H9 (cell line): ENCODE measurements at regions not wholly inside any gene's neighbourhood (a gene's known extent, or its start where the extent isn't known, plus 50 kb on each side); places are given as distances from the start of the nearest gene placed in this dataset.

Experiments
- DNase-seq: peaks from one replicate; pipeline ENCODE4 v3.0.0-alpha.2; 2017
- H2AFZ ChIP-seq: one replicate; pipeline ENCODE4 v1.6.1; 2013; ENCODE audit warnings: mild to moderate bottlenecking, low read length, control low read depth, moderate library complexity
- H2AK5ac ChIP-seq: 2 replicates; pipeline ENCODE4 v1.6.1; 2013; ENCODE audit warnings: low read length, control low read depth, mixed read lengths; ENCODE audit not compliant: insufficient read length
- H2BK120ac ChIP-seq: one replicate; pipeline ENCODE4 v1.6.1; 2013; ENCODE audit warnings: low read depth, mild to moderate bottlenecking, low read length, control low read depth, inconsistent platforms; ENCODE audit not compliant: poor library complexity, severe bottlenecking
- H2BK12ac ChIP-seq: 2 replicates; pipeline ENCODE4 v1.6.1; 2013; ENCODE audit warnings: low read length, control low read depth, mixed read lengths, low read depth; ENCODE audit not compliant: insufficient read length
- H2BK15ac ChIP-seq: 2 replicates; pipeline ENCODE4 v1.6.1; 2013; ENCODE audit warnings: low read depth, low read length, control low read depth
- H2BK20ac ChIP-seq: one replicate; pipeline ENCODE4 v1.6.1; 2013; ENCODE audit warnings: low read depth, mild to moderate bottlenecking, low read length, control low read depth, inconsistent platforms; ENCODE audit not compliant: poor library complexity, severe bottlenecking
- H2BK5ac ChIP-seq: 2 replicates; pipeline ENCODE4 v1.6.1; 2013; ENCODE audit warnings: low read length, control low read depth, mixed read lengths; ENCODE audit not compliant: insufficient read length
- H3K14ac ChIP-seq: 2 replicates; pipeline ENCODE4 v1.6.1; 2013; ENCODE audit warnings: low read length, control low read depth; ENCODE audit not compliant: insufficient read depth
- H3K18ac ChIP-seq: 2 replicates; pipeline ENCODE4 v1.6.1; 2013; ENCODE audit warnings: low read depth, mild to moderate bottlenecking, mixed read lengths, low read length, control low read depth; ENCODE audit not compliant: insufficient read length
- H3K23ac ChIP-seq: 2 replicates; pipeline ENCODE4 v1.6.1; 2013; ENCODE audit warnings: low read length, control low read depth, mixed read lengths, low read depth; ENCODE audit not compliant: insufficient read length
- H3K23me2 ChIP-seq: 2 replicates; pipeline ENCODE4 v1.6.1; 2013; ENCODE audit warnings: low read depth, mild to moderate bottlenecking, mixed read lengths, low read length, control low read depth; ENCODE audit not compliant: insufficient read length, poor library complexity, severe bottlenecking
- H3K27ac ChIP-seq: 2 replicates; pipeline ENCODE4 v1.5.1; 2013; ENCODE audit warnings: low read length, control low read depth, mixed read lengths, low read depth; ENCODE audit not compliant: insufficient read length
- H3K27me3 ChIP-seq: 2 replicates; pipeline ENCODE4 v1.6.1; 2013; ENCODE audit warnings: low read length, control low read depth, inconsistent platforms; ENCODE audit not compliant: insufficient read depth
- H3K4ac ChIP-seq: 2 replicates; pipeline ENCODE4 v1.6.1; 2013; ENCODE audit warnings: low read depth, mild to moderate bottlenecking, control low read depth, inconsistent platforms, low read length, moderate library complexity
- H3K4me1 ChIP-seq: 2 replicates; pipeline ENCODE4 v1.6.1; 2013; ENCODE audit warnings: low read length, control low read depth, inconsistent platforms; ENCODE audit not compliant: insufficient read depth
- H3K4me2 ChIP-seq: 2 replicates; pipeline ENCODE4 v1.6.1; 2013; ENCODE audit warnings: low read length, control low read depth, mixed read lengths; ENCODE audit not compliant: insufficient read length, insufficient read depth
- H3K56ac ChIP-seq: 2 replicates; pipeline ENCODE4 v1.6.1; 2013; ENCODE audit warnings: low read depth, mild to moderate bottlenecking, mixed read lengths, low read length, control low read depth; ENCODE audit not compliant: insufficient read length
- H3K79me1 ChIP-seq: 2 replicates; pipeline ENCODE4 v1.6.1; 2013; ENCODE audit warnings: low read depth, mild to moderate bottlenecking, moderate library complexity, low read length, control low read depth, inconsistent platforms; ENCODE audit not compliant: insufficient read depth, poor library complexity, severe bottlenecking
- H3K79me2 ChIP-seq: 2 replicates; pipeline ENCODE4 v1.6.1; 2013; ENCODE audit warnings: low read length, control low read depth, inconsistent platforms; ENCODE audit not compliant: insufficient read depth
- H3K9ac ChIP-seq: 2 replicates; pipeline ENCODE4 v1.6.1; 2013; ENCODE audit warnings: low read length, control low read depth, mixed read lengths; ENCODE audit not compliant: insufficient read length; ENCODE audit errors: extremely low read depth
- H3K9me3 ChIP-seq: one replicate; pipeline ENCODE4 v1.6.1; 2013; ENCODE audit warnings: low read depth, low read length, inconsistent platforms; ENCODE audit not compliant: control insufficient read depth
- H3T11ph ChIP-seq: one replicate; pipeline ENCODE4 v1.6.1; 2013; ENCODE audit warnings: mild to moderate bottlenecking, low read length, control low read depth, inconsistent platforms
- H4K20me1 ChIP-seq: one replicate; pipeline ENCODE4 v1.6.1; 2013; ENCODE audit not compliant: control insufficient read depth, insufficient read length, insufficient read depth
- H4K5ac ChIP-seq: 2 replicates; pipeline ENCODE4 v1.6.1; 2013; ENCODE audit warnings: low read depth, mild to moderate bottlenecking, mixed read lengths, low read length, control low read depth; ENCODE audit not compliant: insufficient read length
- H4K8ac ChIP-seq: replicated peaks from 2 replicates; pipeline ENCODE4 v1.6.1; 2013; ENCODE audit warnings: low read length, control low read depth, mixed read lengths, low read depth; ENCODE audit not compliant: insufficient read length
- H4K91ac ChIP-seq: 2 replicates; pipeline ENCODE4 v1.6.1; 2013; ENCODE audit warnings: low read depth, mild to moderate bottlenecking, moderate library complexity, mixed read lengths, low read length, control low read depth; ENCODE audit not compliant: insufficient read length
- H3K27ac Mint-ChIP-seq, 3 experiments: 2 replicates in 2 of 3; 3 replicates in 1 of 3; pipeline ENCODE4 v1.8.0; 2020 to 2021; ENCODE audit warnings: mixed read lengths in 3 of 3, mild to moderate bottlenecking in 1 of 3, moderate library complexity in 1 of 3
- H3K27me3 Mint-ChIP-seq: 2 replicates; pipeline ENCODE4 v1.8.0; 2021; ENCODE audit warnings: low read depth, mild to moderate bottlenecking, moderate library complexity, mixed read lengths
- H3K36me3 Mint-ChIP-seq, 3 experiments: 2 replicates in 2 of 3; 3 replicates in 1 of 3; pipeline ENCODE4 v1.8.0; 2020 to 2021; ENCODE audit warnings: low read depth in 3 of 3, mixed read lengths in 3 of 3; ENCODE audit not compliant: insufficient read depth in 1 of 3
- H3K4me1 Mint-ChIP-seq, 2 experiments: 2 replicates each; pipeline ENCODE4 v1.8.0; 2020; ENCODE audit warnings: mixed read lengths in 2 of 2
- H3K4me3 Mint-ChIP-seq, 2 experiments: 2 replicates in 1 of 2; 3 replicates in 1 of 2; pipeline ENCODE4 v1.8.0; 2020 to 2021; ENCODE audit warnings: mild to moderate bottlenecking in 2 of 2, mixed read lengths in 2 of 2, moderate library complexity in 1 of 2
- H3K9me3 Mint-ChIP-seq, 2 experiments: 2 replicates in 1 of 2; 3 replicates in 1 of 2; pipeline ENCODE4 v1.8.0; 2020; ENCODE audit warnings: mild to moderate bottlenecking in 2 of 2, mixed read lengths in 2 of 2, moderate library complexity in 1 of 2
- WGBS: extraction: QIAGEN DNeasy Blood & Tissue Kit; methylation state at CpG from one replicate; pipeline ENCODE4 v1.1.7; 2013; ENCODE audit warnings: missing lambda C conversion rate, low lambda C conversion rate, mixed read lengths; ENCODE audit not compliant: insufficient read length; ENCODE audit errors: extremely low coverage; 5-methylcytosine and 5-hydroxymethylcytosine counted together
- TF ChIP-seq, protein P1 (sequence below): fragments of 200-600 bp; sonication (generic); conservative IDR thresholded peaks from 3 replicates; pipeline ENCODE4 v1.8.0; 2021; ENCODE audit warnings: antibody characterized with exemption, mild to moderate bottlenecking

DNA sequence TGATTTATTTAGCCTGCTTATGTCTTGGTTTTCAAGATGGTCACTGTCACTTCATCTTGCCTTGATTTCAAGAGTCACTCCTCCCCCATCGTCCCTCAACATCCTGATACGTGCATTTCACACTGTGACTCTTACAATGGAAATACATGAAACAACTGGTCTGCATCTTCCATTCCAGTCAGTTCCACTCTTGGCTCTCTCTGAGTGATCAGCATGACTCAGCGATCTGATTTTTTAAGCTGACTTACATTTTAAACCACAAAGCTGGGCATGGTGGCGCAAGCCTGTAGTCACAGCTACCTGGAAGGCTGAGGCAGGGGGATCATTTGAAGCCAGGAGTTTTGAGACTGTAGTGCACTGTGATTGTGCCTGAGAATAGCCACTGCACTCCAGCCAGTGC is 271.2 kb upstream of the ROPN1 start:
- Histone ChIP-seq H4K8ac (no peak overlapping the region), H3K23me2 (no peaks in the 10 kb centered on the region), H4K20me1 (no peaks in the 10 kb centered on the region), H3K4me1 (peaks cover 4% of the 10 kb centered on the region; the same call in 1 of the 2 replicates), H4K5ac (no peak overlapping the region), H4K91ac (no peak overlapping the region), H3K27ac (no peak overlapping the region), H3K27me3 (no peaks in the 10 kb centered on the region; the same call in 1 of the 2 replicates), H2BK15ac (no peak overlapping the region), H3K79me1 (no peaks in the 10 kb centered on the region), H3K9me3 (no peaks in the 10 kb centered on the region), H3K79me2 (no peaks in the 10 kb centered on the region), H2BK5ac (no peak overlapping the region), H2BK120ac (no peak overlapping the region), H3K9ac (no peak overlapping the region), H3K56ac (no peak overlapping the region), H3K4me2 (no peak overlapping the region), H2AFZ (no peak overlapping the region), H2BK12ac (no peak overlapping the region), H3K18ac (no peak overlapping the region), H2BK20ac (no peak overlapping the region), H2AK5ac (no peak overlapping the region), H3K14ac (no peak overlapping the region), H3T11ph (no peak overlapping the region), H3K23ac (no peak overlapping the region), H3K4ac (no peak overlapping the region)
- no peaks in the 10 kb centered on the region for H3K36me3 Mint-ChIP-seq
- TF ChIP-seq, protein P1, sequence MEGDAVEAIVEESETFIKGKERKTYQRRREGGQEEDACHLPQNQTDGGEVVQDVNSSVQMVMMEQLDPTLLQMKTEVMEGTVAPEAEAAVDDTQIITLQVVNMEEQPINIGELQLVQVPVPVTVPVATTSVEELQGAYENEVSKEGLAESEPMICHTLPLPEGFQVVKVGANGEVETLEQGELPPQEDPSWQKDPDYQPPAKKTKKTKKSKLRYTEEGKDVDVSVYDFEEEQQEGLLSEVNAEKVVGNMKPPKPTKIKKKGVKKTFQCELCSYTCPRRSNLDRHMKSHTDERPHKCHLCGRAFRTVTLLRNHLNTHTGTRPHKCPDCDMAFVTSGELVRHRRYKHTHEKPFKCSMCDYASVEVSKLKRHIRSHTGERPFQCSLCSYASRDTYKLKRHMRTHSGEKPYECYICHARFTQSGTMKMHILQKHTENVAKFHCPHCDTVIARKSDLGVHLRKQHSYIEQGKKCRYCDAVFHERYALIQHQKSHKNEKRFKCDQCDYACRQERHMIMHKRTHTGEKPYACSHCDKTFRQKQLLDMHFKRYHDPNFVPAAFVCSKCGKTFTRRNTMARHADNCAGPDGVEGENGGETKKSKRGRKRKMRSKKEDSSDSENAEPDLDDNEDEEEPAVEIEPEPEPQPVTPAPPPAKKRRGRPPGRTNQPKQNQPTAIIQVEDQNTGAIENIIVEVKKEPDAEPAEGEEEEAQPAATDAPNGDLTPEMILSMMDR: no peak
- H3K27ac Mint-ChIP-seq: no peak overlapping the region
- no peak overlapping the region for H3K4me3 Mint-ChIP-seq
- WGBS: no CpG with 5 or more reads among the region's 4 CpGs
- DNase-seq: no peak
- H3K4me1 Mint-ChIP-seq: peaks cover 14 to 16% of the 10 kb centered on the region in 2 experiments
- no peaks in the 10 kb centered on the region for H3K9me3 Mint-ChIP-seq
- no peaks in the 10 kb centered on the region for H3K27me3 Mint-ChIP-seq
